ENCODE measurements at regions not wholly inside any gene's neighbourhood (a gene's known extent, or its start where the extent isn't known, plus 50 kb on each side); places are given as distances from the start of the nearest gene placed in this dataset.

DNA sequence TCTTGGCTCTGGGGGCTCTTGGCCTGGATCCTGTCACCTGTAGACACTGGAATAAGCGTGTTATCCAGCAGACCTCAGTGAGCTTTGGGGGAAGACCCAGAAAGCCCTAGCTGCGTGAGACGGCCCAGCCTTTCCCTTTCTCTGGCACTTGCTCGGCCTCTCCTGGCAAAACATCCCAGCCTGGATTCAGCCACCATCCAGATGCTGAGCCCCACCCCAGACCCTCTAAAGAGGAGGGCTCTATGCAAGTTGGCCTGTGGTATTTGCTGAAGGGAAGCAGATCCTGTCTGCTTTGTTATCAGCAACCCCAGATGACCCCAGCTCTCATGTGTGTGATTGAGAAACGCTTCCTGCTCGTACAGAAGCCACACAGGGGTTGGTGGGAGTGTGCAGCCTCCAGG lies 267.2 kb downstream of the FAM43A start (continued):
- TF ChIP-seq, protein P1, sequence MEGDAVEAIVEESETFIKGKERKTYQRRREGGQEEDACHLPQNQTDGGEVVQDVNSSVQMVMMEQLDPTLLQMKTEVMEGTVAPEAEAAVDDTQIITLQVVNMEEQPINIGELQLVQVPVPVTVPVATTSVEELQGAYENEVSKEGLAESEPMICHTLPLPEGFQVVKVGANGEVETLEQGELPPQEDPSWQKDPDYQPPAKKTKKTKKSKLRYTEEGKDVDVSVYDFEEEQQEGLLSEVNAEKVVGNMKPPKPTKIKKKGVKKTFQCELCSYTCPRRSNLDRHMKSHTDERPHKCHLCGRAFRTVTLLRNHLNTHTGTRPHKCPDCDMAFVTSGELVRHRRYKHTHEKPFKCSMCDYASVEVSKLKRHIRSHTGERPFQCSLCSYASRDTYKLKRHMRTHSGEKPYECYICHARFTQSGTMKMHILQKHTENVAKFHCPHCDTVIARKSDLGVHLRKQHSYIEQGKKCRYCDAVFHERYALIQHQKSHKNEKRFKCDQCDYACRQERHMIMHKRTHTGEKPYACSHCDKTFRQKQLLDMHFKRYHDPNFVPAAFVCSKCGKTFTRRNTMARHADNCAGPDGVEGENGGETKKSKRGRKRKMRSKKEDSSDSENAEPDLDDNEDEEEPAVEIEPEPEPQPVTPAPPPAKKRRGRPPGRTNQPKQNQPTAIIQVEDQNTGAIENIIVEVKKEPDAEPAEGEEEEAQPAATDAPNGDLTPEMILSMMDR (conservative IDR thresholded peaks at IDR 0.05; ENCODE audit: low read depth in 2 of 2) = no peak
- TF ChIP-seq STAT1 (IDR thresholded peaks at IDR 0.05; ENCODE audit: unreplicated experiment) (no peak), EZH2 (IDR thresholded peaks at IDR 0.05; ENCODE audit: low read depth, unreplicated experiment) (no peak), JUNB (IDR thresholded peaks at IDR 0.05; ENCODE audit: unreplicated experiment) (no peak), ZNF331 (CRISPR knock-in tag; IDR thresholded peaks at IDR 0.05; ENCODE audit: low read depth) (no peak), CREB1 (CRISPR knock-in tag; IDR thresholded peaks at IDR 0.05; ENCODE audit: low read depth) (no peak), POLR2AphosphoS5 (IDR thresholded peaks at IDR 0.05; ENCODE audit: low read depth) (no peak)

DNA sequence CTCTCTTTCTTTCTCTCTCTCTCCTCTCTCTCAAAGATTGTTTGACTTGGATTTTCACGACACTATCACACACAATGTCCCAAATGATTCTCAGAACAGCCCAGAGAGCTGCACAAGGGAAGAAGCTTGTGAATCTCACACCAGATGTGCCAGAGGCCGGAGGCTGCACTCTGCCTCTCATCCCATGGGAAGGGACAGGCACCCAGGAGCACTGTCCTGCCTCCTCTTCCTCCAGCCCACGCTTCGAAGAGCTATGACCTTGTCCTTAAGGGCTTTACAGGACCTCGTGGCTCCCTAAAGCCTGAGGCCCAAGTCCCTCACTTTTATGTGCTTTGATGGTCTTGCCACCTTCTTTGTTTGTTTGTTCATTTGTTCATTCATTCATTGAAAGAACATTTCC lies 267.6 kb downstream of the FAM43A start:
- ATAC-seq (no peak), DNase-seq (ENCODE audit: low spot score) (no peak)
- no peaks in the 10 kb centered on the region for H4K20me1 ChIP-seq (replicated peaks; ENCODE audit: insufficient read depth)
- H3K4me2 ChIP-seq = no peak overlapping the region
- H3K9me2 ChIP-seq (ENCODE audit: insufficient read depth) = no peaks in the 10 kb centered on the region
- peaks cover 10% of the 10 kb centered on the region for H3K4me1 Mint-ChIP-seq
- H3K36me3 Mint-ChIP-seq (ENCODE audit: low read depth) = no peaks in the 10 kb centered on the region
- H3K4me3 ChIP-seq = no peak overlapping the region
- no peak overlapping the region for H3K4me3 Mint-ChIP-seq
- H3K36me3 ChIP-seq (ENCODE audit: insufficient read depth) = no peaks in the 10 kb centered on the region
- H3K9me3 Mint-ChIP-seq = peaks cover 4% of the 10 kb centered on the region; the same call in 1 of the 3 replicates
- peaks cover 8% of the 10 kb centered on the region for H3K27me3 Mint-ChIP-seq (ENCODE audit: insufficient read depth, low read depth, poor library complexity)
- no peaks in the 10 kb centered on the region for H3K79me2 ChIP-seq (replicated peaks; ENCODE audit: insufficient read depth)
- H3F3A ChIP-seq (replicated peaks; ENCODE audit: low read depth) = no peaks in the 10 kb centered on the region
- no peaks in the 10 kb centered on the region for H3K27me3 ChIP-seq (ENCODE audit: insufficient read depth)
- peaks cover 9% of the 10 kb centered on the region for H3K4me1 ChIP-seq (ENCODE audit: insufficient read depth)
- H2AFZ ChIP-seq = peak overlapping the region; percentile 52; the same call in 1 of the 2 replicates
- H3K27ac Mint-ChIP-seq = no peak overlapping the region
- no peak overlapping the region for H3K27ac ChIP-seq (ENCODE audit: low read depth)
- TF ChIP-seq ZNF114 (CRISPR knock-in tag; IDR thresholded peaks at IDR 0.05) = no peak
- TF ChIP-seq POLR2AphosphoS5 (IDR thresholded peaks at IDR 0.05; ENCODE audit: low read depth) = no peak
- TF ChIP-seq EZH2phosphoT487 (IDR thresholded peaks at IDR 0.05; ENCODE audit: unreplicated experiment) = no peak
- no peak for TF ChIP-seq ZNF331 (CRISPR knock-in tag; IDR thresholded peaks at IDR 0.05; ENCODE audit: low read depth)
- TF ChIP-seq, protein P2, sequence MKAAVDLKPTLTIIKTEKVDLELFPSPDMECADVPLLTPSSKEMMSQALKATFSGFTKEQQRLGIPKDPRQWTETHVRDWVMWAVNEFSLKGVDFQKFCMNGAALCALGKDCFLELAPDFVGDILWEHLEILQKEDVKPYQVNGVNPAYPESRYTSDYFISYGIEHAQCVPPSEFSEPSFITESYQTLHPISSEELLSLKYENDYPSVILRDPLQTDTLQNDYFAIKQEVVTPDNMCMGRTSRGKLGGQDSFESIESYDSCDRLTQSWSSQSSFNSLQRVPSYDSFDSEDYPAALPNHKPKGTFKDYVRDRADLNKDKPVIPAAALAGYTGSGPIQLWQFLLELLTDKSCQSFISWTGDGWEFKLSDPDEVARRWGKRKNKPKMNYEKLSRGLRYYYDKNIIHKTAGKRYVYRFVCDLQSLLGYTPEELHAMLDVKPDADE (IDR thresholded peaks at IDR 0.05) = no peak
- TF ChIP-seq EZH2 (IDR thresholded peaks at IDR 0.05; ENCODE audit: low read depth, unreplicated experiment) = no peak
- TF ChIP-seq, protein P3, sequence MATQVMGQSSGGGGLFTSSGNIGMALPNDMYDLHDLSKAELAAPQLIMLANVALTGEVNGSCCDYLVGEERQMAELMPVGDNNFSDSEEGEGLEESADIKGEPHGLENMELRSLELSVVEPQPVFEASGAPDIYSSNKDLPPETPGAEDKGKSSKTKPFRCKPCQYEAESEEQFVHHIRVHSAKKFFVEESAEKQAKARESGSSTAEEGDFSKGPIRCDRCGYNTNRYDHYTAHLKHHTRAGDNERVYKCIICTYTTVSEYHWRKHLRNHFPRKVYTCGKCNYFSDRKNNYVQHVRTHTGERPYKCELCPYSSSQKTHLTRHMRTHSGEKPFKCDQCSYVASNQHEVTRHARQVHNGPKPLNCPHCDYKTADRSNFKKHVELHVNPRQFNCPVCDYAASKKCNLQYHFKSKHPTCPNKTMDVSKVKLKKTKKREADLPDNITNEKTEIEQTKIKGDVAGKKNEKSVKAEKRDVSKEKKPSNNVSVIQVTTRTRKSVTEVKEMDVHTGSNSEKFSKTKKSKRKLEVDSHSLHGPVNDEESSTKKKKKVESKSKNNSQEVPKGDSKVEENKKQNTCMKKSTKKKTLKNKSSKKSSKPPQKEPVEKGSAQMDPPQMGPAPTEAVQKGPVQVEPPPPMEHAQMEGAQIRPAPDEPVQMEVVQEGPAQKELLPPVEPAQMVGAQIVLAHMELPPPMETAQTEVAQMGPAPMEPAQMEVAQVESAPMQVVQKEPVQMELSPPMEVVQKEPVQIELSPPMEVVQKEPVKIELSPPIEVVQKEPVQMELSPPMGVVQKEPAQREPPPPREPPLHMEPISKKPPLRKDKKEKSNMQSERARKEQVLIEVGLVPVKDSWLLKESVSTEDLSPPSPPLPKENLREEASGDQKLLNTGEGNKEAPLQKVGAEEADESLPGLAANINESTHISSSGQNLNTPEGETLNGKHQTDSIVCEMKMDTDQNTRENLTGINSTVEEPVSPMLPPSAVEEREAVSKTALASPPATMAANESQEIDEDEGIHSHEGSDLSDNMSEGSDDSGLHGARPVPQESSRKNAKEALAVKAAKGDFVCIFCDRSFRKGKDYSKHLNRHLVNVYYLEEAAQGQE (IDR thresholded peaks at IDR 0.05; ENCODE audit: unreplicated experiment) = no peak
- no peak for TF ChIP-seq NANOG (IDR thresholded peaks at IDR 0.05; ENCODE audit: borderline replicate concordance)
- TF ChIP-seq STAT1 (IDR thresholded peaks at IDR 0.05; ENCODE audit: unreplicated experiment) = no peak
- TF ChIP-seq, protein P4, sequence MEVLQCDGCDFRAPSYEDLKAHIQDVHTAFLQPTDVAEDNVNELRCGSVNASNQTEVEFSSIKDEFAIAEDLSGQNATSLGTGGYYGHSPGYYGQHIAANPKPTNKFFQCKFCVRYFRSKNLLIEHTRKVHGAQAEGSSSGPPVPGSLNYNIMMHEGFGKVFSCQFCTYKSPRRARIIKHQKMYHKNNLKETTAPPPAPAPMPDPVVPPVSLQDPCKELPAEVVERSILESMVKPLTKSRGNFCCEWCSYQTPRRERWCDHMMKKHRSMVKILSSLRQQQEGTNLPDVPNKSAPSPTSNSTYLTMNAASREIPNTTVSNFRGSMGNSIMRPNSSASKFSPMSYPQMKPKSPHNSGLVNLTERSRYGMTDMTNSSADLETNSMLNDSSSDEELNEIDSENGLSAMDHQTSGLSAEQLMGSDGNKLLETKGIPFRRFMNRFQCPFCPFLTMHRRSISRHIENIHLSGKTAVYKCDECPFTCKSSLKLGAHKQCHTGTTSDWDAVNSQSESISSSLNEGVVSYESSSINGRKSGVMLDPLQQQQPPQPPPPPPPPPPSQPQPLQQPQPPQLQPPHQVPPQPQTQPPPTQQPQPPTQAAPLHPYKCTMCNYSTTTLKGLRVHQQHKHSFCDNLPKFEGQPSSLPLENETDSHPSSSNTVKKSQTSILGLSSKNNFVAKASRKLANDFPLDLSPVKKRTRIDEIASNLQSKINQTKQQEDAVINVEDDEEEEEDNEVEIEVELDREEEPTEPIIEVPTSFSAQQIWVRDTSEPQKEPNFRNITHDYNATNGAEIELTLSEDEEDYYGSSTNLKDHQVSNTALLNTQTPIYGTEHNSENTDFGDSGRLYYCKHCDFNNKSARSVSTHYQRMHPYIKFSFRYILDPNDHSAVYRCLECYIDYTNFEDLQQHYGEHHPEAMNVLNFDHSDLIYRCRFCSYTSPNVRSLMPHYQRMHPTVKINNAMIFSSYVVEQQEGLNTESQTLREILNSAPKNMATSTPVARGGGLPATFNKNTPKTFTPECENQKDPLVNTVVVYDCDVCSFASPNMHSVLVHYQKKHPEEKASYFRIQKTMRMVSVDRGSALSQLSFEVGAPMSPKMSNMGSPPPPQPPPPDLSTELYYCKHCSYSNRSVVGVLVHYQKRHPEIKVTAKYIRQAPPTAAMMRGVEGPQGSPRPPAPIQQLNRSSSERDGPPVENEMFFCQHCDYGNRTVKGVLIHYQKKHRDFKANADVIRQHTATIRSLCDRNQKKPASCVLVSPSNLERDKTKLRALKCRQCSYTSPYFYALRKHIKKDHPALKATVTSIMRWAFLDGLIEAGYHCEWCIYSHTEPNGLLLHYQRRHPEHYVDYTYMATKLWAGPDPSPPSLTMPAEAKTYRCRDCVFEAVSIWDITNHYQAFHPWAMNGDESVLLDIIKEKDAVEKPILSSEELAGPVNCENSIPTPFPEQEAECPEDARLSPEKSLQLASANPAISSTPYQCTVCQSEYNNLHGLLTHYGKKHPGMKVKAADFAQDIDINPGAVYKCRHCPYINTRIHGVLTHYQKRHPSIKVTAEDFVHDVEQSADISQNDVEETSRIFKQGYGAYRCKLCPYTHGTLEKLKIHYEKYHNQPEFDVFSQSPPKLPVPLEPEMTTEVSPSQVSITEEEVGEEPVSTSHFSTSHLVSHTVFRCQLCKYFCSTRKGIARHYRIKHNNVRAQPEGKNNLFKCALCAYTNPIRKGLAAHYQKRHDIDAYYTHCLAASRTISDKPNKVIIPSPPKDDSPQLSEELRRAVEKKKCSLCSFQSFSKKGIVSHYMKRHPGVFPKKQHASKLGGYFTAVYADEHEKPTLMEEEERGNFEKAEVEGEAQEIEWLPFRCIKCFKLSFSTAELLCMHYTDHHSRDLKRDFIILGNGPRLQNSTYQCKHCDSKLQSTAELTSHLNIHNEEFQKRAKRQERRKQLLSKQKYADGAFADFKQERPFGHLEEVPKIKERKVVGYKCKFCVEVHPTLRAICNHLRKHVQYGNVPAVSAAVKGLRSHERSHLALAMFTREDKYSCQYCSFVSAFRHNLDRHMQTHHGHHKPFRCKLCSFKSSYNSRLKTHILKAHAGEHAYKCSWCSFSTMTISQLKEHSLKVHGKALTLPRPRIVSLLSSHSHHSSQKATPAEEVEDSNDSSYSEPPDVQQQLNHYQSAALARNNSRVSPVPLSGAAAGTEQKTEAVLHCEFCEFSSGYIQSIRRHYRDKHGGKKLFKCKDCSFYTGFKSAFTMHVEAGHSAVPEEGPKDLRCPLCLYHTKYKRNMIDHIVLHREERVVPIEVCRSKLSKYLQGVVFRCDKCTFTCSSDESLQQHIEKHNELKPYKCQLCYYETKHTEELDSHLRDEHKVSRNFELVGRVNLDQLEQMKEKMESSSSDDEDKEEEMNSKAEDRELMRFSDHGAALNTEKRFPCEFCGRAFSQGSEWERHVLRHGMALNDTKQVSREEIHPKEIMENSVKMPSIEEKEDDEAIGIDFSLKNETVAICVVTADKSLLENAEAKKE (CRISPR knock-in tag; IDR thresholded peaks at IDR 0.05) = no peak

All from GM23338 (cell line).